Putamen (tissue), 1 donor: ENCODE measurements at regions not wholly inside any gene's neighbourhood (a gene's known extent, or its start where the extent isn't known, plus 50 kb on each side); places are given as distances from the start of the nearest gene placed in this dataset.
"Not testable (repeated sequence)": the region's sequence is repeated elsewhere in the genome, so short reads cannot be mapped to it uniquely, and the experiment has no call there.

ENCODE experiments used
- DNase-seq: peaks from one replicate; pipeline ENCODE4 v3.0.0-alpha.2; 2016; ENCODE audit warnings: low spot score

DNA sequence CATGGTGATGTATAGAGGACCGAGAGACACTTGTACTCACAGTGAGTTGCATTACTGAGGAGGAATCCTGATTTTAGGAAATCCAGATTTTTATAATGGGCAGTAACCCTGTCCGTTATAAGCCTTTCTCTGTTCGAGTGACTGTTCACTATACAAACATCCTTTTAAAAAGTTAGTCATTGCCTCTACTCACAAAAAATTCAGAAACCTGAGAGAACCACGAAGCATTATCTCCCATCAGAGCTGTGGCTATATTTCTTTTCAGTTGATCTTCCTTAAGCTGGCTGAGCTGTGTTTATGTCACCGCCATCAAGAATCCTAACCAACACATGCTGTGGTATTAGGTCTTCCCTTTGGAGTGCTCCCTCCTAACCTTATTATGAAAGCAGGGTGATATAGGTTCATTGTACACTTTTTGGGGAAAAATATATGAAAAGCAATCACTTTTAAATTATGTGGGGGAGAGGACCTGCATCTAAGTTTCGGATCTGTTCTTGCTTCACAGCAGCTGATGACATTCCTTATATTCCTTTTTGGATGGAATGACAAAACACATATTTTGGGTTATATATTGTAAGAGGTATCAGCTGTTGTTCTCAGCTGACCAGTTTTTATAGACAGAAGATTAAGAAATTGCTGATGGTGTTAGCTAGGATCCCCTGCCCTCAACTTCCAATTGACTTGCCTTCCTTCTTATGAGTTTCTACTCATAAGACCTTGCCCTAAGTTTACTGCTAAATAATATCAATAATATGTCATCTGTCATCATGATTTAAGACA is 465.9 kb upstream of the RASGRP1 start:
- DNase-seq: no peak

DNA sequence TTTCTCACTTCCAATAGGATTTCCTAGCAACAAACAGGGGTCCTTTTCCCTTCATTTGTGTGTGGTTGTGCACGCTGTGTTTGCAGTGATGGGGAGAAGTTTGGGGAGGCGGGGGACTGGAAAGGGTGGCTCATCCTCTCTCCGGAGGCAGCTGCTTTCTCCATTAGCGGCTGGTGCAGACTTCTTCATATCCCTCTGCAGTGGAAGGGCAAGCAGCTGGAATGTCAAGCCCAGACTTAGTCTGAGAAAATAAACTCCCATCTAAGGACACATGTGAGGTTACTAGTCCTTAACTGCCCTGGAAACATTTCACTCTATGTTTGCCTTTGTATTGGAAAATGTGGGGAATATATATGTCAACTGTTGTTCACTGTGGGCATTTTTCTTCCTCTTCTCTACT is 467.0 kb upstream of the RASGRP1 start:
- DNase-seq: no peak

DNA sequence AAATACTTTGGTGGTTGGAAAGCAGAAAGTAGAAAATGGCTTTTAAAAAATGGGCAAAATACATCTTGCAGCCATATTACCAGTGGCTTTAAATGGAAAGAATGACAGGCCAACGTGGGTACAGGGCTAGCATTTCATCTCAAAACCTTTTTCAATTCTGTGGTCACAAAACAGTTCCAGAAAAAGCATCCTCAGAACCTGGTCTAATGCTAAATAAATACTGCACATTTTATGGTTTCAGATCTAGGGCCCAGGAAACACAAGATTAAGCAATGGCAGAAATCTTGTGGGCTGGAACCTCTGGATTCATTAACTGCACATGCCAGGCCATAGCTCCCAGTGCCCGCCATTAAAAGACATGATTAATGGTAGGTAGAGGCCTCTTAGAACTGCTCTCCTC is 470.2 kb upstream of the RASGRP1 start:
- no peak for DNase-seq

DNA sequence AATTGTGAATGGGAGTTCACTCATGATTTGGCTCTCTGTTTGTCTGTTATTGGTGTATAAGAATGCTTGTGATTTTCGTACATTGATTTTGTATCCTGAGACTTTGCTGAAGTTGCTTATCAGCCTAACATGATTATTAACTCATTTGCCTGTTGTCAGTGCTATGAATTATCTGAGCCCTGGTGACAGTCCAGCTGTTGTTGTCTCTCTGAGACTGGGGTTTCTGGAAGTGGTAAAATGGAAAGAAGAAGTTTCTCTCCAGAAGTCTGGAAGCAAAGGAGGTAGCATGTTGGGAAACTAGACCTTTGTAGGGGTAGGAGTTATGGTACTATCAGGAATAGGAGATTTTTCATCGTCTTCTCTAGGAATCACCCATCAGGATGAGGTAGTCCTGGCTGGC is 473.0 kb upstream of the RASGRP1 start:
- DNase-seq: not testable (repeated sequence)

DNA sequence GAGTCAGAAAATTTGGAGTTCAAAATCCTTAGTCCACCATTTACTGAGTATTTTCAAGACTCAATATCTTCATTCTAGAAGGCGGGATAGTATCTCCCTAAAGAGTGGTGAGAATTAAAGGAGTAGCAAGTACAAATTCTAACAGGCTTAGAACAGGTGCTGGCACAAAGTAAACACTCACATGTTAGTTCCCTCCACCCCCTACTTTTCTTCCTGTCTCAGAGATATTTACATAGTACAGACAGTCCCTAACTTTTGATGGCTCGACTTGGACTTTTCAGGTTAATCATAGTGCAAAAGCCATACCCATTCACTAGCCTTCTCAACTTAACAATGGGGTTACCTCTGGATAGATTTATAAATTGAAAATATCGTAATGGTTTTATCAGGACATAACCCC is 476.2 kb upstream of the RASGRP1 start:
- DNase-seq: no peak

DNA sequence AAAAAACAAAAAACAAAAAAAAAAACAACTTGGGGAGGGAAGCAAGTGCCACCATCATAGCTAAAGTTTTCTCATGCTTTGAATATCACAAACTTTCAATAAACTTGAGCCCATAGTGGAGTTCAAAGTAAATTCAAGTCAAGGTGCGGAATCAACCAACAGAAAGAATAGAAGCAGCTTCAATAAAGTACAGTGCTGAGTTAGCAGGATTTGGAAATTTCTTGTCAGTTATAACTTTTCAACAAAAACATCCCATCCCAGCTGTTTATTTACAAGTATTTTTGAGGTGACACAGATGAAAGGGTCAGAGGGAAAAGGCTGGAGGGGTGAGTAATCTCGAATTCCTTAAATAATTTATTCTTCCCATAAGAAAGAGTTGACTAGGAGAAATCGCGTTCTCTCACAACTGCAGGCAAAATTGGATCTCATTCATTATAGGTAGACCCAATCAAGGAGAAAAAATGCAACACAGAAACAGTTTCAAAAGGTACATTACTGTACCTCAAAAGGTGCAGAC is 477.4 kb upstream of the RASGRP1 start:
- DNase-seq: no peak

DNA sequence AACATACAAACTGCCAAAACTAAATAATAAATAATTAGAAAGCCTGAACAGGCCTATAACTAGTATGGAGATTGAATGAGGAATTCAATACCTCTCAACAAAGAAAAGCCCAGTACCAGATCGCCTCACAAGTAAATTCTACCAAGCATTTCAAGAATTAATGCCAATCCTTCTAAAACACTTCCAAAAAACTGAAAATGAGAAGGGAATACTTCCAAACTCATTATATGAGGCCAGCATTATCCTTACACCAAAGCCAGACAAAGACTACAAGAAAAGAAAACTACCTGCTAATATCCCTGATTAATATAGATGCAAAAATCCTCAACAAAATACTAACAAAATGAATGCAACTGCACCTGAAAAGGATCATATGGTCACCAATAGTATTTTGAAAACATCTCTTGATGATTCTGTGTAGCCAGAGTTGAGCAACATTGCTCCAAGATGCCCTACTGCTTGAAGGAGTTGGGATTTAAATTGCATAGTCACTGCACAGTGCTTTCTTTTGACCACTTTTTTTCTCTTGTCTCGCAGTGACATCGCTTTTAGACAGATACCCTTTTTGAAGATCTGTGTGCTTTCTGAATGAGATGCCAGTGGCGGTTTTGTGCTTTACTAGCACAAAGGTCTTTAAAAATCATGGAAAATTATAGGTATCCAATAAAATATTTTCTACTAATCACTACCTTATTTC is 487.2 kb upstream of the RASGRP1 start:
- DNase-seq: no peak

DNA sequence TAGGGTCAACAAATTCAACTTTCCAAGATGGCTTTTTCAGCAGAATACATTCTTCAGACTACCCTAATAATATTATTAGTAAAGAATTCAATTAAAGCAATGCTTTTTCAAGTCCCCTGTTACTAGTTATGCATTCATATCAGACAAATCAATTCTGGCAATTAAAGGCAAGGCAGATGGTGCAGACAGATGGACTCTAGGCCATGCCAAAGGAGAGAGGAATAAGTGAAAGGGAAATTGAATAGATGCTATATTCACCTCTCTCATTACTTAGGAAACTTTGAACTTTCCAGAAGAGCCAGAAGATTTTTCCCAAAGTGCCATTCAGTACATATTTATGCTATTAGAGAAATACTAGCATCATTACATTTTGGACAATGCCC is 487.7 kb upstream of the RASGRP1 start:
- DNase-seq: no peak

DNA sequence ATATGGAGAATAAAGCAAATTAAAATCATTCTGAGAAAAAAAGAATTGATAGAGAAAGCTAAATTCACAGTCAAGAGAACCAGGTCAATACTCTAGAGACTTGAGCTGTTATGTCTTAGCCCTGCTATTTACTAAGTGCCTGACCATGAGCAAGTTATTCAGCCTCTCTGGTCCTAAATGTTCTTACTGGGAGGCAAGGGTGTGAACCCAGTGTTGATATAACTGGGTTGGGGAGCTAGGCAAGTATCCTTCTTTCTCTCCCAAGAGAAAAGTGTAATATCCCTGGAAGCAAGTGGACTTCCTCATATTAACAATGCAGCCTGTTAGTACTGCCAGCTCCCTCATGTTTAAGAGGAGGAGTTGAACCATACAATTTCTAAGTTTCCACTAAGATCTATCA is 488.9 kb upstream of the RASGRP1 start:
- DNase-seq: no peak

DNA sequence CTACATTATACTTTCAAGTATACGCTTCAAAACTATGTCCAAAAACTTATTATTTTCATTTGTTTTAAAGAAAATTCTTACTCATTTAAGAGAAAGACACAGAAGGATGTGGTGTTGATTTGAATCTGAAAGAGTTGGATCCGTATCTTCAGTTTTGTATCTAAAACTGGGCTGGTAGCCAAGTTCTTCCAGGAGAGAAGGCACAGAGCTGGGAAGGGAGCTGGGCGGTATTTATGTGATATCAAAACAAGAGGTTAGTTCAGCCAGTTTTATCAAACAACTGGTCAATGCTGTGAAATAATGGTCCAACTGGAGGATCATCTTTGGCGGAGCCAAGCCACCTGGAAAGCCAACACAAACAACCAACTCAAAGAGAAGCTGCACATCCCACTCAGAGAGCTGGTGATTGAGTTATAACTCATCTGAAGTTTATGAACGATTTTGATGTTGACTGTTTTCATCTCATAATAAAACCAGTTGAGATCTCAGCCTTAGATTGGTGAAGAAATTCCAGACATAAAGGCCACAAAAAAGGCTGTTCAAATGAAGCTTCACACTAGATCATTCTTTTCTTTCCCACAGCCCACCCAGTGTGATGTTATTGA is 489.6 kb upstream of the RASGRP1 start:
- DNase-seq: no peak

DNA sequence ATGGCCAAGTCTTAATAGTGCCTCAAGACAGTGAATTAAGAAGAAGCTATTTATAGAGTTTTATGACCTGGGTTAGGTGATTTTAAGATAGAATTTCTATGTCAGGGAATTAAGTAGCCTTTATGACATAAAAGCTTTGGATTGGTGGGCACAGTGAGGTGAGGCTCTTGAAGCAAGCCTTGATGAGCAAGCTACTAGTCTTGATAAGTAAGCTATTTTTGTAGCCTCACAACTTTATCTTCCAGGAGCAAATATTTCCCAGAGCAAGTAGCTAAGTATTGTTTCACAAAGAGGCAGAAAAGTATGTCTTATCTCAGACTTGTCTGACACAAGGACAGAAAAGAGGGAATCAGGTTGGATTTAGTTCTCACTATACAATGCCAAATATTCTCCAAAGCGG is 491.7 kb upstream of the RASGRP1 start:
- DNase-seq: no peak

DNA sequence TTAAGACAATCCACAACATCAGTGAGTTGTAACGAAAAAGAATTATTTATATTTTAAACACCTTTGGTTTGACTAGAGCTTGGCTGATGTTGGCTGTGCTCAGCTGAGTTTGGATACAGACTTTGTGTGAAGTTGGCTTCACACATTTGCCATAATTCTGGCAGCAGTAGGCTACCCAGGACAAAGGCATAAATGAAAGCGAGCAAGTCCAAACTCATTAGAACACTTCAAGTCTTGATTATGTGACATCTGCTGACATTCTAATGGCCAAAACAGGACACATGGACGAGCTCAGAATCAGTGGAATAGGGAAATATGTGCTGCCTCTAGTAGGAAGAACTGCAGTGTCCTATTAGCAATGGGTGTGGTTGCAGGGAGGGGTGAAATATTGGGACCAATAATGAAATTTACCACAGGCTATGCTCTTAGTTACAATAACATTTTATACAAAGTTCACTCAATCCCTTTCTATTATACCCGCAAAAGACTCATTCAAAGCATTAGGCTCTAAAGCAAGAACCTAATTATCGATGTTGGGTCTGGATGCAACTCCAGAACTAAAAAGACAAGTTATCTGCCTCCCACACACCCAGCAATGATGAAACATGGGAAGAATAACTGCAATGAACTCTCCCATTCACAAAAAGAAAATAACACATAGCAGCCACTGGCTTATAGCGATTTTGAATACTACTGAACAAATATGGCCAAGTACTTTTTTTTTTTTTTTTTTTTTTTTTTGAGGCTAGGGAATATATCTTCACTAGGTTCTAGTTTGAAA is 493.9 kb upstream of the RASGRP1 start:
- no peak for DNase-seq

DNA sequence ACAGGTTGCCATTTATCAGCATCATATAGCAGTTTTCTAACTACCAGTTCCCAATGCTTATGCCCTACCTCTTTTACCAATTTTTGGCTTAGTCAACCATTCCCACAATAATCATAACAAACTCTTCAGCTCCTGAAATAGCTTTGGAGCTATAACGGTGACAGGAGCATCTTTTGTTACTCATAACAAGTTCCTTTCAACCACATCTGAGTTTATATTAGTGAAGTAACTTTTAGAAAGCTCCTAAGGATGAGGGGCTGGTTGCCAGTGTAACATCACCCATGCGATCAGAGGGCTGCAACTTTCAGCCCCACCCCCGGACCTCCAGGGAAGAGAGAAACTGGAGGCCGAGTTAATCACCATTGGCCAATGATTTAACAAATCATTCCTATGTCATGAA is 495.3 kb upstream of the RASGRP1 start:
- DNase-seq: no peak

DNA sequence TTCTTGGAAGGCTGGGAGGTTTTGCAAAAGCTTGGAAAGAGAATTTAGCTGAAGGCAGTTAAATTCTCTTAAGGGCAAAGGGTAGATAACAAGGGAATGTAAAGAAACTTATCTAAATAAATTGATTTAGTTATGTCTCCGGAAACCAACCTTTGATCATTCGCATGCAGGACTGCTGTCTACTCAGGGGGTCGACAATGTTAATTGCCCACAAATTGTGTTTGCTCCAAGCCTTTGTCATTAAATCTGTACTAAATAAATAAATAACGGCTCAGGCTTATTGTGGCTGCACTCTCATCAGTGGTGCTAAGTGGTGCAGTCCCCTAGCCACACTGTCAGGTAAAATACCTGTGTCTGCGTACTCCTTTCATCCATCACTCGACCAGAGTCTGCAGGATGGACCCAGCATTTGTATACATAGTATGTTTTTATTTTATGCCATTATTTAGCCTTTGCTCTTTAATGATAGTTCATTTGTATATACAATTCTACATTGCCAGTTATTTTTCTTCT is 497.4 kb upstream of the RASGRP1 start:
- DNase-seq: no peak

DNA sequence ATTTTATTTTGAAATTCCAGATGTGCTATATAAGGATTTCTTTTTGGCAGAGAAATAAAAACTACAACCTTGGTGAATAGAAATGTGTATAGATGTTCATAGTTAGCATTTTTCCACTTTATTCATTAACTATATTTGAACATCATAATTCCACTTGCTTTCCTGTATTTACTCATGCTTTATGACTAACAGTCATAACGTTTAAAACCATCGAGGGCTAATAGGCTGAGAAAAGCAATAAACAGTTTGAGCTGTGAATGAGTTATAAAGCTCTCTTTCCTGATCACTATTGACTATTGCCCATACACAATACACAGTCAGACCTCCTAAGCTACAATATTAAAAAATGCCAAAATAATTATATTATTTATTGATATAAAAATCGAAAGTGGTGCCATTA is 502.1 kb upstream of the RASGRP1 start:
- DNase-seq: no peak

DNA sequence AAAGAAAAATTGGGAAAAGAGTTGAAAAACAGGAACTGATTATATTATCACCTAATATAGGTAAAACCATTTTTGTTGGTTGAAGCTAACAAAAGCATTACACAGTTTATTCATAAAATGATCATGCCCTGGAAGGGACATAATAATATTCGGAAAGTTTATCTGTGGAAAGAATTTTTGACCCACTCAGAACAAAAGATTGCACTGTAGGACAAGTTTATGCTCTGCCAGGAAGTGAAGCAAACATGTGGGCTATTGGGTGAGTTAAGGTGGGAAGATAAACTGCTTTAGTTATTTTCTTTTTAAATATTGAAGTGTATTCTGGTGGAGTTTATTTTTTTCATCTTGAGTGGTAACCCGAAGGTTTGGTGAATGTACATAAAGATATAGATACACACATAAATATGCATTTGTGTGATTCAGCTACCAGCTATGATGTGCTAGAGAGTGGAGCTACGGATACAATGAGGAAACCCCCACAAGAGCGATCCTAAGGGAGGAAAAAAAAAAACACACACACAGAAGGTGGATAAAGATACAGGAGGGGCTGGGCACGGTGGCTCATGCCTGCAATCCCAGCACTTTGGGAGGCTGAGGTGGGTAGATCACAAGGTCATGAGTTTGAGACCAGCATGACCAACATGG is 506.4 kb upstream of the THBS1 start:
- DNase-seq: no peak

DNA sequence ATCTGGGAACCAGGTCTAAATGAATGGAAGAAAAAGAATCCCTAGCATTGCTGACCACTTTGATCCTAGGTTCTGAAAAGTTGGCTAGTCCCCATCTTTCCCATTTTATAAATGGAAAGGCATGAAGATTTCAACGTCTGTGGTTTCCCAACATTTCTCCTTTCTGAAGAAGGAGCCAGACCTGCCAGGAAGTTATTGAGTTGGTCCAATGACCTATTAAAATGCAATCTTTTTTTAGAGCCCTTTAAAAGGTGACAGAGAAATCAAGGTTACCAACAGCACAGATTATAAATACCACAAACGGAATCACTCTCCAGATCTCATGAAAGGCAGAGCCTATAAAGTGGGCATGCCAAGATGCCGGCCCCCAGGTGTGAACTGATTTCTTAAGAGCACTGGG is 505.6 kb upstream of the THBS1 start:
- DNase-seq: no peak

DNA sequence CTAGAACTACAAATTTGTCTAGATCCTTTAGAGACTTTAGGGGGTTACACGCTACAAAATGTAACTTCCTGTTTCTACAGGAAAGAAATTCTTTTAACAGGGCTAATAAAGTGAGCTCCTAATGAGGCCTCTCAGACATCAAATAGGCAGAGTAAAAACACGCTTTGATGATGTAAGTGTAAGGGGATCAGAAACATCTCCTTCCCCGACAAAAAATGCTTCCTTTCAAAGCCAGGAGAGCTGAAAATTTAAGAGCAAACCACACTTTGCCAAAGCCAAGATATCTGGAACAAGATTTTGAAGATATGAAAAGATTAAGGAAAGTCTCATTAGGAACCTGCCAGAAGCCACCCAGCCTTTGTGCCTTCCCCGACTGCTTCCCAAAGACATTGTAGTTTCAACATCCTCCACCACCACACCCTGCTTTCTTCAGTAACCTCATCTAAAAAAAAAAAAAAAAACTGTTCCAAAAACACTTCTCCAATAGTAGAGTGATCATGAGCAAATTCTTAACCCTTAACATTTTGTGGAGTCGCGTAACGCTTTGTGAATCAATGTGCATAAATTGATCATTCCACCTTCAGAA is 505.0 kb upstream of the THBS1 start:
- no peak for DNase-seq

DNA sequence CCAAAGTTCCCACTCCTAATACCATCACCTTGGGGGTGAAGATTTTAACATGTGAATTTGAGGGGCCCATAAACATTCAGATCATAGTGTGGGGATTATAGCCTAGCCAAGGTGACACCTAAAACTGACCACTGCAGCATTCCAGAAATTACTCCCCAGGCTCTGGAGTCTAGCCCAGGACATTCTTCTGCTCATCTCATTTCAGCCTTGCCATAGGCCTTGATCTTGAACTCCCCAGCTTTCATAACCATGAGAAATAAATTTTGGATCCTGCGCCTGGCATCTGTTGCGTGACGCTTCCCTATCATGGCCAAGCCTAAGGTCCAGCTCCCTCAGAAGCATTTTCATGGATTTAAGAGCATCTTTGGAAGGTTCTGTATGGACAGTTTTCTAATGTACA is 502.9 kb upstream of the THBS1 start:
- DNase-seq: no peak

DNA sequence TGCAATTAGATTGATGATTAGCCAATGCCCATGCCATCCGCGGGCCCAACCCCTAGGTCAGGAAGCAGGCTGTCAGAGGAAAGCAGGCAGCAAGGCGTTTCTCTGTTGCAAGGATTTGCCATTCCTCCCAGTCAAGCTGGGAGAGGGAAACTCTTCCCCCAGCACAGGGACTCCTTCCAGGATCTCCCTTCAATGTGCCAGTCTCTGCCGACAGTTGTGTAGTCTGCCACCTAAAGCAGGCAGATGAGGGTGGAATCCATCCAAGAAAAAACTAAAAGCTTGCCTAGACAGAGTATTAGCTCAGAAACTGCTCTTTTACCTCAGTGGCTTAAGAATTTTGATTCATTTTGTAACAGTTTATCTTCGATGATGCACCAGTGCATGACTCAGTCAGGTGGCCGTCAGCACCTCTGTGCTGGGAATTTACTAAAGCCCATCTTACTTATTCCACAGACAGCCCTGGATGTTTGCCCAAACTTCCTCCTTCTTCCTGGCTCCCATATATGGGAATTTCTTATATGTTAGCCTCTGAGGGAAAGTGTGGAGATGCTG is 501.5 kb upstream of the THBS1 start:
- no peak for DNase-seq

DNA sequence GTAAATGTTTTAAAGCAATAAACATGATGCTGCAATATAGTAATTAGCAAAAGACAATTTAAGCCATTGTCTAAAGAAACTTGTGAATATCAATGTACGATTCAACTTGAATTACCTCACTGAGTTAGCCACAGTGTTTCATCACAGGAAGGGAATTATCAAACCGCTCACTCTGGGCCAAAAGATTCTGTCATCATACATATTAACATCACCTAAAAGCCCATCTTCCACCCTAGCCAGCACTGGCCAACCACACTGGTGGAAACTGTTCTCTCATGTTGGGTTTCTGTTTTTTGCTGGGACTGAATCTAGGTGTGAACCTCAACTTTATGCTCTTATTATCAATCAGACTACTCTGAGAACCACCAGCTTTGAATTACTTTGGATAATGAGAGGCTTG is 497.7 kb upstream of the THBS1 start:
- no peak for DNase-seq
